CD8-positive, alpha-beta memory T cell (primary cell): ENCODE measurements at regions not wholly inside any gene's neighbourhood (a gene's known extent, or its start where the extent isn't known, plus 50 kb on each side); places are given as distances from the start of the nearest gene placed in this dataset.

Experiments
- CTCF ChIA-PET: fragments of 350-600 bp; sonication (Branson Sonifier 250); formaldehyde crosslinking; loops from one replicate; lab custom pipeline; 2021; ENCODE audit warnings: antibody characterized with exemption; lab: Charles Lee
- POLR2A ChIA-PET: fragments of 350-600 bp; sonication (Branson Sonifier 250); formaldehyde crosslinking; loops from one replicate; lab custom pipeline; 2021; ENCODE audit warnings: antibody characterized with exemption; lab: Charles Lee
- DNase-seq, 5 donors: peaks; one replicate each; pipeline versions ENCODE4 v3.0.0 to v3.0.0-alpha.2; 2020 to 2022; ENCODE audit warnings: mixed read lengths in 1 of 5
- H3K27ac ChIP-seq: one replicate; pipeline ENCODE4 v1.7.0; 2013; ENCODE audit warnings: low read depth, mild to moderate bottlenecking, low read length, moderate library complexity
- H3K27me3 ChIP-seq: 2 replicates; pipeline ENCODE4 v1.7.0; 2013; ENCODE audit warnings: low read length, mild to moderate bottlenecking; ENCODE audit not compliant: insufficient read depth, poor library complexity, severe bottlenecking
- H3K36me3 ChIP-seq: 2 replicates; pipeline ENCODE4 v1.7.0; 2013; ENCODE audit warnings: mild to moderate bottlenecking, low read length, moderate library complexity; ENCODE audit not compliant: insufficient read depth
- H3K4me1 ChIP-seq: 2 replicates; pipeline ENCODE4 v1.7.0; 2013; ENCODE audit warnings: mild to moderate bottlenecking, low read length, moderate library complexity; ENCODE audit not compliant: insufficient read depth
- H3K4me3 ChIP-seq: 2 replicates; pipeline ENCODE4 v1.7.0; 2013; ENCODE audit warnings: mild to moderate bottlenecking, low read length
- H3K9me3 ChIP-seq: 2 replicates; pipeline ENCODE4 v1.7.0; 2013; ENCODE audit warnings: mild to moderate bottlenecking, low read length
- H3K27ac Mint-ChIP-seq, 8 donors: one replicate each; pipeline ENCODE4 v1.8.0; 2020 to 2021; ENCODE audit warnings: mixed read lengths in 8 of 8, mild to moderate bottlenecking in 6 of 8, inconsistent platforms in 3 of 8, moderate library complexity in 3 of 8
- H3K27me3 Mint-ChIP-seq, 2 donors: one replicate each; pipeline ENCODE4 v1.8.0; 2020 to 2021; ENCODE audit warnings: mixed read lengths in 2 of 2, mild to moderate bottlenecking in 1 of 2, moderate library complexity in 1 of 2
- H3K36me3 Mint-ChIP-seq, 3 donors: one replicate each; pipeline ENCODE4 v1.8.0; 2020 to 2021; ENCODE audit warnings: mixed read lengths in 3 of 3, inconsistent platforms in 1 of 3, mild to moderate bottlenecking in 1 of 3
- H3K4me1 Mint-ChIP-seq, 3 donors: one replicate each; pipeline ENCODE4 v1.8.0; 2020 to 2021; ENCODE audit warnings: mixed read lengths in 3 of 3, inconsistent platforms in 1 of 3, mild to moderate bottlenecking in 1 of 3
- H3K4me3 Mint-ChIP-seq, 7 donors: one replicate each; pipeline ENCODE4 v1.8.0; 2020 to 2021; ENCODE audit warnings: mixed read lengths in 7 of 7, mild to moderate bottlenecking in 6 of 7, moderate library complexity in 4 of 7, inconsistent platforms in 2 of 7
- H3K9me3 Mint-ChIP-seq, 5 donors: one replicate each; pipeline ENCODE4 v1.8.0; 2020 to 2022; ENCODE audit warnings: mixed read lengths in 5 of 5, mild to moderate bottlenecking in 3 of 5, moderate library complexity in 2 of 5, inconsistent platforms in 1 of 5

DNA sequence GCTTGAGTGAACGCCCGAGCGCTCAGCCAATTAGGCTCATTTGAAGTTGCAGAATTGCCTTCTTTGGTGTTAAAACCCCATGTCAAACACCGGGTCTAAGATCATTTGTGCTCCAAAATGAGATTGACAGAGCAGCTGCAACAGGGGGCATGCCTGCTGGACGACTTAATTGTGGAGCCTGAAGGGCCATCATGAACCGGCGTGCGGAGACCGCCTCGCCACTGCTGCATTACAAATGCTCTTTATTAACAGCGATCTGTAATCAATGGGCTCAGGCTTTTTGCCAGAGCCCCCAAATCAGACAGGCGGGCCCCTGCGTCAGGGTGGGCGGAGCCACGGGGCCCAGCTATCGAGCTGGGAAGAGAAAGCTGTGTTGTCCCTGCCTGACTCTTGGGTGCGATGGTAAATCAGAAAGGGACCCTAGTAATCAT lies 183.2 kb downstream of the SIM1 start:
- Mint-ChIP-seq H3K9me3 (peaks cover 0 to 2% (median 0%) of the 10 kb centered on the region in 5 donors), H3K27me3 (peaks cover 3% of the 10 kb centered on the region in 2 donors), H3K36me3 (no peaks in the 10 kb centered on the region), H3K27ac (no peak overlapping the region), H3K4me3 (peak overlapping the region in 1 of 7 donors; percentile 30), H3K4me1 (peaks cover 0 to 6% (median 0%) of the 10 kb centered on the region in 3 donors)
- Histone ChIP-seq H3K36me3 (no peaks in the 10 kb centered on the region), H3K4me3 (no peak overlapping the region), H3K9me3 (no peaks in the 10 kb centered on the region), H3K27ac (no peak overlapping the region), H3K27me3 (no peaks in the 10 kb centered on the region), H3K4me1 (no peaks in the 10 kb centered on the region)
- ChIA-PET POLR2A (no interaction called here), CTCF (no interaction called here)
- DNase-seq: no peak

DNA sequence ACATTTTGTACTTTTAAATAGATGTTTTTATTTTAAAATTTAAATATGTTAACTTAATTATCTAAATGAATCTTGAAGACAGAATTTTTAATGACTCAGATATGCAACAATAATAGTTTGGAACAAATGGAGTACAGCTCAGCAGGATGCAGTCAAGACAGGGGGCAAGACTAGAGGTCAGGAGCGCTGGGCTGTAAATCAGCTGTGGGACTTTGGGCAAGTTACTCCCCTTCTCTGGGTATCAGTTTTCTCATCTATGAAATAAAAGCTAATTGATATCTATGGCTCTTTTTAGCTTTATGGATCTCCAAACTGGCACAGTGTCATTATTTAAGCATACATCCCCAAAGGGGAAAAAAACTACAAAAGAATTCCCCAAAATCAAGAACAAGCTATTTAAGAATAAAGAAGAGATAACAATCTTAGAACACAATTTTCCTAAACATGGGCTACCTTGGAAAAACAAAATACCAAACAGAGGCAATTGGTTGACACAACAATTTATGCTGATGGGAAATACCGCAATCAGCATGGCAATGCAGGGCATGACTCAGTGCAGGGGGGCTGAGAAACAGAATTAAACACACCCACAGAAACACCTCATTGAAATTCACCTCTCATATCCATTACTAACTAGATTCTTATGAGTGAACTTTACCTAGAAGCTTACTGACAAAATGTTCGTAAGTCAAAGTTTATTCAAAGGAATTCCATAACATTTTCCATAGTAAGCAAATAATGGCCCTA lies 188.2 kb downstream of the SIM1 start:
- ChIA-PET CTCF (no interaction called here), POLR2A (no interaction called here)
- Histone ChIP-seq H3K9me3 (no peaks in the 10 kb centered on the region), H3K4me3 (no peak overlapping the region), H3K36me3 (no peaks in the 10 kb centered on the region), H3K27ac (no peak overlapping the region), H3K27me3 (no peaks in the 10 kb centered on the region), H3K4me1 (no peaks in the 10 kb centered on the region)
- no peak for DNase-seq
- no peak overlapping the region for H3K4me3 Mint-ChIP-seq
- H3K4me1 Mint-ChIP-seq: peaks cover 0 to 2% (median 0%) of the 10 kb centered on the region in 3 donors
- peaks cover 0 to 5% of the 10 kb centered on the region in 2 donors for H3K27me3 Mint-ChIP-seq
- peaks cover 0 to 2% (median 0%) of the 10 kb centered on the region in 5 donors for H3K9me3 Mint-ChIP-seq
- no peaks in the 10 kb centered on the region for H3K36me3 Mint-ChIP-seq
- no peak overlapping the region for H3K27ac Mint-ChIP-seq

DNA sequence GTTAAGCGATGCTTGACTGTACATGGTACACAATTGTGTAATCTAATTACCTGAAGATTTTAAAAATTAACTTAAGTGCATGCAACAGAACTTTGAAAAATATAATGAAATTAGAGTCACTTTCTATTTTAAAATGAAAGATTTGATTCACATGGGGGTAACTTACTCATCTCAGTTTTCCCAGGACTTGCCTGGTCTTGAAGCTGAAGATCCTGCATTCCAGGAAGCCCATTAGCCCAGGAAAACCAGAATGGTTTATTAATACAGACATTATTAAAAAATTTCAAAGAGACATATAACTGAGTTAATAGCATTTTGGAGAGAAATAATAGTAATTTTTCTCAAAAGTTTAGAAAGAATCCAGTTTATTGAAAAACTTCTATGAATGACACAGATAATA lies 190.6 kb downstream of the SIM1 start:
- ChIA-PET POLR2A (no interaction called here), CTCF (no interaction called here)
- H3K4me1 Mint-ChIP-seq: no peaks in the 10 kb centered on the region
- H3K36me3 ChIP-seq: no peaks in the 10 kb centered on the region
- no peak overlapping the region for H3K27ac ChIP-seq
- H3K4me3 Mint-ChIP-seq: no peak overlapping the region
- no peak for DNase-seq
- peaks cover 0 to 2% (median 0%) of the 10 kb centered on the region in 5 donors for H3K9me3 Mint-ChIP-seq
- peaks cover 0 to 5% of the 10 kb centered on the region in 2 donors for H3K27me3 Mint-ChIP-seq
- no peaks in the 10 kb centered on the region for H3K9me3 ChIP-seq
- no peaks in the 10 kb centered on the region for H3K4me1 ChIP-seq
- H3K4me3 ChIP-seq: no peak overlapping the region
- H3K36me3 Mint-ChIP-seq: no peaks in the 10 kb centered on the region
- no peak overlapping the region for H3K27ac Mint-ChIP-seq
- H3K27me3 ChIP-seq: no peaks in the 10 kb centered on the region

DNA sequence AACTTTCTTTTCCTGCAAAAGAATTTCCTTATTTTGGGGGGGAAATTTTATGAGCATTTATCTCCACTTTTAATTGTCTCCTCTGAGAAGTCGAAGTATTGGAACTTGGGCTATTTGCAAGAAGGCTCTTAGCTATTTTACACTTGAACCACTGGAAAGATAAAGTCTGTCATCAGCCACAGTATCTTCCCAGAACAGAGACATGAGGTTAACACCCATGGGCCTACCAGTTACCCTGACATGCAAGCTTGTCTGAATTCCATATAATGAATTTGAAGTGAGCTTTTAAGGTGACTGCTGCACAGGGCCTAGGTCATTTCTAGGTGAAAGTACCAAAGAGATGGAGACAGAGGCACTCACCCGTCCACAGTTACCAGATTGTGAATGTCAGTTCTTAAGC lies 193.1 kb downstream of the SIM1 start:
- no peaks in the 10 kb centered on the region for H3K36me3 ChIP-seq
- no peaks in the 10 kb centered on the region for H3K4me1 Mint-ChIP-seq
- no peak overlapping the region for H3K27ac Mint-ChIP-seq
- no peaks in the 10 kb centered on the region for H3K36me3 Mint-ChIP-seq
- no peak overlapping the region for H3K4me3 ChIP-seq
- no peaks in the 10 kb centered on the region for H3K4me1 ChIP-seq
- POLR2A ChIA-PET: no interaction called here
- H3K9me3 Mint-ChIP-seq: peaks cover 0 to 2% (median 0%) of the 10 kb centered on the region in 5 donors
- no peaks in the 10 kb centered on the region for H3K9me3 ChIP-seq
- peaks cover 0 to 4% of the 10 kb centered on the region in 2 donors for H3K27me3 Mint-ChIP-seq
- CTCF ChIA-PET: no interaction called here
- DNase-seq: no peak
- no peak overlapping the region for H3K27ac ChIP-seq
- no peak overlapping the region for H3K4me3 Mint-ChIP-seq
- no peaks in the 10 kb centered on the region for H3K27me3 ChIP-seq

DNA sequence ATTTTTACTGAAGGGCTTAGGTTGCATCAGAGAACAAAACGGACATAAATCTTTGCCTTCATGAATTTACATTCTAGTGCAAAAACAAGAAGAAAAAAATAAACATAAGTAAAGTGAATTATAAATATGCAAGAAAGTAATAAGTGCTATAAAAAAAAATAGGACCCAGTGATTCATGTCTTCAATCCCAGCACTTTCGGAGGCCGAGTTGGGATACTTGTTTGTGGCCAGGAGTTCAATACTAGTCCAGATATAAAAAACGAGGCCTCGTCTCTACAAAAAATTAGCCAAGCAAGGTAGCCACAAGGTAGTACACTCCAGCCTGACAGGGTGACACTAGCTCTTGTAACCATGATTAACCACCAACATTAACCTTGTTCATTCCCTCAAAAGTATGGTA lies 193.5 kb downstream of the SIM1 start:
- no peaks in the 10 kb centered on the region for H3K36me3 ChIP-seq
- no peaks in the 10 kb centered on the region for H3K27me3 ChIP-seq
- Mint-ChIP-seq H3K4me3 (no peak overlapping the region), H3K4me1 (no peaks in the 10 kb centered on the region), H3K27me3 (no peaks in the 10 kb centered on the region), H3K36me3 (no peaks in the 10 kb centered on the region), H3K9me3 (no peaks in the 10 kb centered on the region), H3K27ac (no peak overlapping the region)
- no peak overlapping the region for H3K4me3 ChIP-seq
- no peaks in the 10 kb centered on the region for H3K4me1 ChIP-seq
- ChIA-PET CTCF (no interaction called here), POLR2A (no interaction called here)
- H3K9me3 ChIP-seq: no peaks in the 10 kb centered on the region
- H3K27ac ChIP-seq: no peak overlapping the region
- DNase-seq: no peak

DNA sequence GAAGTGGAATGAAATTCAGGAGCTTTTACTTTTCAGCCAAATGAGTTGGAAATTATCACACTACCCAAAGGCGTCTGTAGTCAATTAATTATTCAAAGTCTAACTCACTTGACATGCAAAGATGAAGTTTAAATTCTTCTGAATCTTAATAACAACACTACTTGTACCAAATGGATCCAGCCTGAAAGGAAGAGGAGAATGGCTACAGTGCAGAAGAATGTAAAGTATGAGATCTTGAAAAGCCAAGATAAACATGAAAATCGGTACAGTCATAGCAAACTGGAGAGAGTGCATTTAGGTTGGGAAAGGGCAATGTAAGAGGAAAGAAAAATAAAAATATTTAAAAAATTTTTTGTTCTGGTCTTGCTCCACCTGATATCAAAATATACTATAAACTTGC lies 195.5 kb downstream of the SIM1 start:
- Histone ChIP-seq H3K9me3 (no peaks in the 10 kb centered on the region), H3K4me3 (no peak overlapping the region), H3K27ac (no peak overlapping the region), H3K4me1 (no peaks in the 10 kb centered on the region), H3K36me3 (no peaks in the 10 kb centered on the region), H3K27me3 (no peaks in the 10 kb centered on the region)
- Mint-ChIP-seq H3K4me1 (no peaks in the 10 kb centered on the region), H3K9me3 (no peaks in the 10 kb centered on the region), H3K4me3 (no peak overlapping the region), H3K27ac (no peak overlapping the region), H3K36me3 (no peaks in the 10 kb centered on the region), H3K27me3 (peaks cover 0 to 3% of the 10 kb centered on the region in 2 donors)
- ChIA-PET CTCF (no interaction called here), POLR2A (no interaction called here)
- DNase-seq: no peak

DNA sequence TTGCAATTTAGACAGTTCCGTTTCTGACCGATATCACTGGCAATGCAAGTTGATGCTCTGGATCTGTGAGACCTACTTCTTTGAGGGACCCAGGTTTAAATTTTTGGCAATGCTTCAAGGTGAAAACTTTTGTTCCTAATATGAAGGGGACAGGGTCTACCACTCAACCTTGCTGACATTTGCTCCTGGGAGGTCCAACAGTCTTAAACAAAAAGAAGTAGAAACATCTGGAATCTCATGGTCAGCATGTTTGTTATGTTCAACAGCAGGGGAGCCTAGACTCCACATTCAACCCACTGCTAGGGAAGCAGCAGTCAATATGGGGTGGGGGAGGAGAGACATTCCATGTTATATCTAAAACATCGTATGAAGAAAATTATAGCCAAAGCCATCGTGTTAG lies 196.4 kb downstream of the SIM1 start:
- no peaks in the 10 kb centered on the region for H3K27me3 ChIP-seq
- Mint-ChIP-seq H3K4me3 (no peak overlapping the region), H3K27me3 (peaks cover 0 to 3% of the 10 kb centered on the region in 2 donors), H3K9me3 (no peaks in the 10 kb centered on the region), H3K27ac (no peak overlapping the region), H3K4me1 (no peaks in the 10 kb centered on the region), H3K36me3 (no peaks in the 10 kb centered on the region)
- CTCF ChIA-PET: no interaction called here
- POLR2A ChIA-PET: no interaction called here
- H3K4me3 ChIP-seq: no peak overlapping the region
- H3K4me1 ChIP-seq: no peaks in the 10 kb centered on the region
- no peak for DNase-seq
- no peak overlapping the region for H3K27ac ChIP-seq
- H3K9me3 ChIP-seq: no peaks in the 10 kb centered on the region
- no peaks in the 10 kb centered on the region for H3K36me3 ChIP-seq

DNA sequence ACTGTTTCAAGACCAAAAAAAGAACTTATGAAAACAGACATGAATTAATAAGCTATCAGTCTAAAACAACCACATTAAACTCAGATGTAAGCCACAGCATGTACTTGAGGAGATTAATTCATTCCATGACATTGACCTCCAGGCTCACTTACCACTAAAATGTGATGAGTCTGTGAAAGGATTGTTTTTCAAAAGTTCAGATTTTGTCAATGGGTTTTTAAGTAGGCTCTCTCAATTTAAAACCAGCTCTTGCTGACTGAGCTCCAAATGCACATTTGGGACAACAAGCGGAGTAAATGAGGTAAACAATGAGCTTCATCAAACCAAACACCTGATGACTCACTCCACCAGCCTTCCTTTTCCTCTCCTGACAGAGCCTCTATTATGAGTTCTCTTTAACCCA lies 197.0 kb downstream of the SIM1 start:
- no peak for DNase-seq

More for the DNA sequence above, 197.0 kb downstream of the SIM1 start:
- no peaks in the 10 kb centered on the region for H3K9me3 Mint-ChIP-seq
- no peaks in the 10 kb centered on the region for H3K4me1 ChIP-seq
- H3K36me3 ChIP-seq: no peaks in the 10 kb centered on the region
- H3K9me3 ChIP-seq: no peaks in the 10 kb centered on the region
- H3K4me3 ChIP-seq: no peak overlapping the region
- no peaks in the 10 kb centered on the region for H3K36me3 Mint-ChIP-seq
- H3K27me3 ChIP-seq: no peaks in the 10 kb centered on the region
- ChIA-PET CTCF (no interaction called here), POLR2A (no interaction called here)
- peaks cover 0 to 3% of the 10 kb centered on the region in 2 donors for H3K27me3 Mint-ChIP-seq
- no peaks in the 10 kb centered on the region for H3K4me1 Mint-ChIP-seq
- H3K27ac ChIP-seq: no peak overlapping the region
- no peak overlapping the region for H3K27ac Mint-ChIP-seq
- H3K4me3 Mint-ChIP-seq: no peak overlapping the region
